ENCODE measurements at regions not wholly inside any gene's neighbourhood (a gene's known extent, or its start where the extent isn't known, plus 50 kb on each side); places are given as distances from the start of the nearest gene placed in this dataset.

- TF ChIP-seq ZNF142 (CRISPR knock-in tag; IDR thresholded peaks at IDR 0.05) (no peak), MXI1 (IDR thresholded peaks at IDR 0.05; ENCODE audit: borderline replicate concordance, low read depth, low read length) (no peak), TRIM24 (CRISPR knock-in tag; IDR thresholded peaks at IDR 0.05) (no peak)
Measured at GRCh38 chr11:15627560-15627959, 512.8 kb downstream of the INSC start (continued).

GRCh38 chr11:15629690-15630321, 515.1 kb downstream of the INSC start:
- H3K9ac ChIP-seq (ENCODE audit: insufficient read depth, low read depth, low read length), result no peak overlapping the region
- H3K4me3 ChIP-seq (replicated peaks in 1 of 3; ENCODE audit: insufficient read depth in 1 of 3, low read depth in 2 of 3, low read length in 3 of 3), result no peak overlapping the region
- ATAC-seq (peak; percentile 77), DNase-seq (ENCODE audit: low spot score) (peak; percentile 16), FAIRE-seq (no peak)
- H3K79me2 ChIP-seq (ENCODE audit: insufficient read depth, low read length), result no peaks in the 10 kb centered on the region
- no peaks in the 10 kb centered on the region for H3K9me3 ChIP-seq (ENCODE audit: low read length)
- intact Hi-C loops (cut with micrococcal nuclease; ENCODE audit: unreplicated experiment) (no loop called here), in situ Hi-C loops (cut with HindIII; ENCODE audit: extremely low pct_ligation_motif_present, low pct_unique_long_range_greater_than_20kb) (no loop called here)
- TF ChIP-seq ZNF350 (CRISPR knock-in tag; IDR thresholded peaks at IDR 0.05; ENCODE audit: borderline replicate concordance, low read depth), result no peak
- no peak for TF ChIP-seq WIZ (CRISPR knock-in tag; IDR thresholded peaks at IDR 0.05)
- peak; percentile 33; the same call in 1 of the 2 replicates for TF ChIP-seq CTCF (CRISPR knock-in tag; IDR thresholded peaks at IDR 0.05)
- no peaks in the 10 kb centered on the region for H3K36me3 ChIP-seq (replicated peaks in 1 of 2; ENCODE audit: control insufficient read depth in 1 of 2, insufficient read depth in 2 of 2, low read length in 2 of 2)
- no peak overlapping the region for H3K27ac ChIP-seq (ENCODE audit: extremely low read length, insufficient read depth, low read length)
- no TSS peak for BruUV-seq (replicated peaks)
- ChIA-PET POLR2A (no interaction called here), CTCF (ENCODE audit: low intra/inter-chr PET ratio, low total read pairs) (no interaction called here)
- no peaks in the 10 kb centered on the region for H3K27me3 ChIP-seq (ENCODE audit: control insufficient read depth in 1 of 2, insufficient read depth in 2 of 2, low read length in 2 of 2)
- H2AFZ ChIP-seq (ENCODE audit: low read length), result no peak overlapping the region
- H3K4me2 ChIP-seq (ENCODE audit: low read depth, low read length), result no peak overlapping the region
- no peaks in the 10 kb centered on the region for H4K20me1 ChIP-seq (ENCODE audit: insufficient read depth, low read length)
- WGBS (ENCODE audit: low lambda C conversion rate), result 3% methylated on average over 4 of the region's 6 CpGs
- no peaks in the 10 kb centered on the region for H3K4me1 ChIP-seq (ENCODE audit: insufficient read depth, low read length)
